Endodermal cell (in vitro differentiated cells): ENCODE measurements at regions not wholly inside any gene's neighbourhood (a gene's known extent, or its start where the extent isn't known, plus 50 kb on each side); places are given as distances from the start of the nearest gene placed in this dataset.

Experiments used
- DNase-seq: peaks from one replicate; pipeline ENCODE4 v3.0.0-alpha.2; 2017
- H3K27ac ChIP-seq: 2 replicates; pipeline ENCODE4 v1.5.1; 2013; ENCODE audit warnings: mild to moderate bottlenecking, low read depth, low read length, moderate library complexity
- H3K27me3 ChIP-seq: 2 replicates; pipeline ENCODE4 v1.6.1; 2013; ENCODE audit warnings: mild to moderate bottlenecking, low read length, moderate library complexity; ENCODE audit not compliant: insufficient read depth, control insufficient read depth, poor library complexity, severe bottlenecking
- H3K36me3 ChIP-seq: 2 replicates; pipeline ENCODE4 v1.7.0; 2013; ENCODE audit warnings: mild to moderate bottlenecking, low read length, moderate library complexity; ENCODE audit not compliant: control insufficient read depth, insufficient read depth
- H3K4me1 ChIP-seq: one replicate; pipeline ENCODE4 v1.7.0; 2013; ENCODE audit warnings: low read length; ENCODE audit not compliant: control insufficient read depth, insufficient read depth
- H3K4me3 ChIP-seq: 2 replicates; pipeline ENCODE4 v1.5.1; 2013; ENCODE audit warnings: mild to moderate bottlenecking, low read length, moderate library complexity
- H3K9ac ChIP-seq: 2 replicates; pipeline ENCODE4 v1.6.1; 2013; ENCODE audit warnings: mild to moderate bottlenecking, low read length, moderate library complexity; ENCODE audit not compliant: poor library complexity, severe bottlenecking; ENCODE audit errors: extremely low read depth
- H3K9me3 ChIP-seq: 2 replicates; pipeline ENCODE4 v1.6.1; 2013; ENCODE audit warnings: mild to moderate bottlenecking, low read length, moderate library complexity; ENCODE audit not compliant: control insufficient read depth
- H3K27ac Mint-ChIP-seq: 2 replicates; pipeline ENCODE4 v1.8.0; 2020; ENCODE audit warnings: mixed read lengths
- H3K27me3 Mint-ChIP-seq: 2 replicates; pipeline ENCODE4 v1.8.0; 2021; ENCODE audit warnings: mild to moderate bottlenecking, mixed read lengths; ENCODE audit not compliant: insufficient read depth
- H3K36me3 Mint-ChIP-seq: 2 replicates; pipeline ENCODE4 v1.8.0; 2020; ENCODE audit warnings: low read depth, mixed read lengths
- H3K4me1 Mint-ChIP-seq: 2 replicates; pipeline ENCODE4 v1.8.0; 2020; ENCODE audit warnings: mixed read lengths
- H3K4me3 Mint-ChIP-seq: 2 replicates; pipeline ENCODE4 v1.8.0; 2020; ENCODE audit warnings: mild to moderate bottlenecking, moderate library complexity, mixed read lengths
- H3K9me3 Mint-ChIP-seq: 2 replicates; pipeline ENCODE4 v1.8.0; 2020; ENCODE audit warnings: mild to moderate bottlenecking, mixed read lengths
- CTCF ChIP-seq: fragments of 200-600 bp; sonication (generic); conservative IDR thresholded peaks from 2 replicates; pipeline ENCODE4 v1.5.0; 2021; ENCODE audit warnings: antibody characterized with exemption, mild to moderate bottlenecking
- WGBS, 2 experiments: methylation state at CpG; one replicate each; pipeline versions ENCODE4 v1.1.5 to v1.1.7; 2013; ENCODE audit warnings: missing lambda C conversion rate in 2 of 2, mixed read lengths in 1 of 2; ENCODE audit not compliant: insufficient coverage in 1 of 2, insufficient read length in 1 of 2; 5-methylcytosine and 5-hydroxymethylcytosine counted together

- Mint-ChIP-seq H3K4me3 (no peak overlapping the region), H3K27me3 (no peaks in the 10 kb centered on the region), H3K36me3 (no peaks in the 10 kb centered on the region), H3K27ac (no peak overlapping the region), H3K9me3 (peaks cover 6% of the 10 kb centered on the region), H3K4me1 (peaks cover 13% of the 10 kb centered on the region)
- peaks cover 9% of the 10 kb centered on the region for H3K9me3 ChIP-seq
- no peaks in the 10 kb centered on the region for H3K27me3 ChIP-seq
- H3K27ac ChIP-seq, result no peak overlapping the region
- H3K4me1 ChIP-seq, result peaks cover 4% of the 10 kb centered on the region
- no peak for TF ChIP-seq CTCF
- no peak overlapping the region for H3K9ac ChIP-seq
- no peak for DNase-seq
- 100% methylated on average over 1 of the region's 2 CpGs; no CpG with 5 or more reads in 1 of the 2 experiments for WGBS, 2 experiments
- H3K36me3 ChIP-seq, result no peaks in the 10 kb centered on the region
- no peak overlapping the region for H3K4me3 ChIP-seq
Observed at GRCh38 chr4:124484940-124485339, 227.6 kb downstream of the ANKRD50 start.

- H3K36me3 Mint-ChIP-seq, result no peaks in the 10 kb centered on the region
Observed at GRCh38 chr4:124486423-124486822, 226.1 kb downstream of the ANKRD50 start.

GRCh38 chr4:124487651-124488050 lies 224.9 kb downstream of the ANKRD50 start:
- Histone ChIP-seq H3K9ac (no peak overlapping the region), H3K9me3 (peaks cover 9% of the 10 kb centered on the region), H3K4me1 (peaks cover 4% of the 10 kb centered on the region), H3K36me3 (no peaks in the 10 kb centered on the region), H3K27me3 (no peaks in the 10 kb centered on the region), H3K27ac (no peak overlapping the region), H3K4me3 (no peak overlapping the region)
- TF ChIP-seq CTCF, result no peak
- WGBS, 2 experiments, result 92 to 95% methylated on average over 2 of the region's 2 CpGs
- H3K27me3 Mint-ChIP-seq, result no peaks in the 10 kb centered on the region
- H3K4me1 Mint-ChIP-seq, result peaks cover 12% of the 10 kb centered on the region
- H3K4me3 Mint-ChIP-seq, result no peak overlapping the region
- H3K9me3 Mint-ChIP-seq, result peaks cover 6% of the 10 kb centered on the region
- no peaks in the 10 kb centered on the region for H3K36me3 Mint-ChIP-seq
- no peak overlapping the region for H3K27ac Mint-ChIP-seq
- no peak for DNase-seq

More at GRCh38 chr4:124486423-124486822, 226.1 kb downstream of the ANKRD50 start:
- no peak overlapping the region for H3K27ac Mint-ChIP-seq
- H3K9me3 Mint-ChIP-seq, result peaks cover 6% of the 10 kb centered on the region
- Histone ChIP-seq H3K27me3 (no peaks in the 10 kb centered on the region), H3K9ac (no peak overlapping the region), H3K4me1 (peaks cover 4% of the 10 kb centered on the region), H3K9me3 (peaks cover 9% of the 10 kb centered on the region), H3K27ac (no peak overlapping the region), H3K36me3 (no peaks in the 10 kb centered on the region), H3K4me3 (no peak overlapping the region)
- H3K4me3 Mint-ChIP-seq, result no peak overlapping the region
- no peaks in the 10 kb centered on the region for H3K27me3 Mint-ChIP-seq
- no peak for DNase-seq
- H3K4me1 Mint-ChIP-seq, result peaks cover 13% of the 10 kb centered on the region
- TF ChIP-seq CTCF, result no peak
- 92 to 96% methylated on average over 2 of the region's 2 CpGs for WGBS, 2 experiments
